ENCODE measurements at regions not wholly inside any gene's neighbourhood (a gene's known extent, or its start where the extent isn't known, plus 50 kb on each side); places are given as distances from the start of the nearest gene placed in this dataset.
"Not testable (repeated sequence)": the region's sequence is repeated elsewhere in the genome, so short reads cannot be mapped to it uniquely, and the experiment has no call there.

DNA sequence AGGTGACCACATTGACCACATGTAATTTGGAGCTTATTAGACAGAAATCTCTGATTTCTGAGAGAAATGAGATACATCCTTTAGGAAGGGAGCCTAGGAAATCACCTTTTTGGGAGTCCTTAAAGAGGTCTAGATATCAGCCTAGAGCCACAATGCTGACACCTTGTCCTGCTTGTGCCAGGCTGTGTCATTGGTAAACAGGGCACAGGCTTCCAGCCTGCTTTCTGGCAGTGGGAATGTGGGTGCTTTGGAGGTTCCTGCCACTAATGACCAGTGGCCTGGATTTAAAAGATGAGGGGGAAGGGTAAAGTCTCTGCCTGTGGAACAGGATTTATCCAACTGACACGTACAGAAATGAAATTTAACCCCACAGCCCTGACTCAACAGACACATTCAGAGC is 169.8 kb upstream of the KBTBD8 start:
- Mint-ChIP-seq H3K36me3 (ENCODE audit: low read depth) (no peaks in the 10 kb centered on the region), H3K27ac (no peak overlapping the region), H3K27me3 (no peaks in the 10 kb centered on the region), H3K4me1 (no peaks in the 10 kb centered on the region), H3K9me3 (no peaks in the 10 kb centered on the region), H3K4me3 (no peak overlapping the region)
- ATAC-seq (no peak), DNase-seq (no peak)

- DNase-seq (no peak), ATAC-seq (no peak)
- Mint-ChIP-seq H3K27me3 (no peaks in the 10 kb centered on the region), H3K27ac (no peak overlapping the region), H3K4me1 (no peaks in the 10 kb centered on the region), H3K4me3 (no peak overlapping the region), H3K36me3 (ENCODE audit: low read depth) (no peaks in the 10 kb centered on the region), H3K9me3 (no peaks in the 10 kb centered on the region)
Measured at GRCh38 chr3:66830301-66830700, 167.8 kb upstream of the KBTBD8 start.

DNA sequence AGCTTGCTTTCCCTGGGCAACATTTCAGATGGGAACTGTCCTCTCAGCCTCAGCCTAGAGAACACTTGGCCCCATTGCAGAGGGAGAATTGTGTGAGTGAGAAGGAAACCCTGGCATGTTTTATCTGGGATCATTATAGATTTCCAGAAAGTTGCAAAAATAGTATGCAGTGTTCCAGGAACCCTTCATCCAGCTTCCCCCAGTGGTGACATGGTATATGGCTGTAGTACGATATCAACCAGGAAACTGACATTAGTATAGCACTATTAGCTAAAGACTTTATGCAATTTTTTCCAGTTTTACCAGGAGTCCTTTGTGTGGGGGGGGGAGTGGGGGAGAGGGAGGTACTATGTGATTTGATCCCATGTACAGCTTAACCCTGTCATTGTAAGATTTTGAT is 166.2 kb upstream of the KBTBD8 start:
- ATAC-seq: no peak
- H3K4me1 Mint-ChIP-seq: no peaks in the 10 kb centered on the region
- DNase-seq: no peak
- no peak overlapping the region for H3K4me3 Mint-ChIP-seq
- no peaks in the 10 kb centered on the region for H3K9me3 Mint-ChIP-seq
- H3K36me3 Mint-ChIP-seq (ENCODE audit: low read depth): no peaks in the 10 kb centered on the region
- H3K27ac Mint-ChIP-seq: no peak overlapping the region
- H3K27me3 Mint-ChIP-seq: no peaks in the 10 kb centered on the region

GRCh38 chr3:66836363-66837152 is 161.5 kb upstream of the KBTBD8 start:
- no peak for DNase-seq
- Mint-ChIP-seq H3K4me3 (no peak overlapping the region), H3K27me3 (no peaks in the 10 kb centered on the region), H3K27ac (no peak overlapping the region), H3K9me3 (no peaks in the 10 kb centered on the region), H3K36me3 (ENCODE audit: low read depth) (no peaks in the 10 kb centered on the region), H3K4me1 (no peaks in the 10 kb centered on the region)
- ATAC-seq: no peak

- no peak for DNase-seq
- Mint-ChIP-seq H3K36me3 (ENCODE audit: low read depth) (no peaks in the 10 kb centered on the region), H3K4me3 (no peak overlapping the region), H3K27me3 (no peaks in the 10 kb centered on the region), H3K27ac (no peak overlapping the region), H3K4me1 (no peaks in the 10 kb centered on the region), H3K9me3 (no peaks in the 10 kb centered on the region)
- no peak for ATAC-seq
Measured at GRCh38 chr3:66838704-66839103, 159.4 kb upstream of the KBTBD8 start.

- H3K4me1 Mint-ChIP-seq: no peaks in the 10 kb centered on the region
- no peak for ATAC-seq
- H3K27ac Mint-ChIP-seq: no peak overlapping the region
- H3K27me3 Mint-ChIP-seq: no peaks in the 10 kb centered on the region
- no peak for DNase-seq
- H3K9me3 Mint-ChIP-seq: no peaks in the 10 kb centered on the region
- no peak overlapping the region for H3K4me3 Mint-ChIP-seq
- H3K36me3 Mint-ChIP-seq (ENCODE audit: low read depth): no peaks in the 10 kb centered on the region
Measured at GRCh38 chr3:66839508-66839907, 158.6 kb upstream of the KBTBD8 start.

DNA sequence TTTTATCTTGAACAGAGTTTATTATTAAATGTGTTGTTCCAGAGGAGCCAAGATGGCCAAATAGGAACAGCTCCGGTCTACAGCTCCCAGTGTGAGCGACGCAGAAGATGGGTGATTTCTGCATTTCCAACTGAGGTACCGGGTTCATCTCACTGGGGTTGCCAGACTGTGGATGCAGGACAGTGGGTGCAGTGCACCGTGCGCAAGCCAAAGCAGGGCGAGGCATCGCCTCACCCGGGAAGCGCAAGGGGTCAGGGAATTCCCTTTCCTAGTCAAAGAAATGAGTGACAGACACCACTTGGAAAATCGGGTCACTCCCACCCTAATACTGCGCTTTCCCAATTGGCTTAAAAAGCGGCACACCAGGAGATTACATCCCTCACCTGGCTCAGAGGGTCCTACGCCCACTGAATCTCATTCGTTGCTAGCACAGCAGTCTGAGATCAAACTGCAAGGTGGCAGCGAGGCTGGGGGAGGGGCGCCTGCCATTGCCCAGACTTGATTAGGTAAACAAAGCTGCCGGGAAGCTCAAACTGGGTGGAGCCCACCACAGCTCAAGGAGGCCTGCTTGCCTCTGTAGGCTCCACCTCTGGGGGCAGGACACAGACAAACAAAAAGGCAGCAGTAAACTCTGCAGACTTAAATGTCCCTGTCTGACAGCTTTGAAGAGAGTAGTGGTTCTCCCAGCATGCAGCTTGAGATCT is 155.2 kb upstream of the KBTBD8 start:
- DNase-seq; ATAC-seq; H3K27ac Mint-ChIP-seq; H3K4me3 Mint-ChIP-seq; H3K4me1 Mint-ChIP-seq; H3K9me3 Mint-ChIP-seq; H3K36me3 Mint-ChIP-seq (ENCODE audit: low read depth); H3K27me3 Mint-ChIP-seq: not testable (repeated sequence)

DNA sequence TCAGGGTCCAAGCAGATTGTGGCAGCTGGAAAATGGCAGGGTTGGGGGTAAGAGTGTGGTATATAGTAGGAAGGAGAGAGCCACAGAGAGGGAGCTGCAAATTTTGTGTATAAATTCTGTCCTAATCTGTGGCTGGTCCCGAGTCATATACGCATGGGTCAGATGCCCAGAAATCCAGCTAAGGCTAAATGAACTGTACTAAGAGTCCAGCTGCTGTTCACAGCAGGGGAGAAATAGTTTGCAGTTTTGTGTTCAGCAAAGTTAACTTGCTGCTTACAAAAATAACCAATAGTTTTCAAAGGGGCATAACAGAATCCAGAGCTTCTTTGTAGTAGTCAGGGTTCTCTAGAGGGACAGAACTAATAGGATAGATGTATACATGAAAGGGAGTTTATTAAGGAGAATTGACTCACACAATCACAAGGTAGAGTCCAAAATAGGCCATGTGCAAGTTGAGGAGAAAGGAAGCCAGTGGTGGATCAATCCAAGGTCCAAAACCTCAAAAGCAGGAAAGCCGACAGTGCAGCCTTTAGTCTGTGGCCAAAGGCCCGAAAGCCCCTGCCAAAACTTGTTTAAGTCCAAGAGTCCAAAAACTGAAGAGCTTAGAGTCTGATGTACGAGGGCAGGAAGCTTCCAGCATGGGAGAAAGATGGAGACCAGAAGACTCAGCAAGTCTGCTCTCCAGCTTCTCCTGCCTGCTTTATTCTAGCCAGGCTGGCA is 146.1 kb upstream of the KBTBD8 start:
- Mint-ChIP-seq H3K36me3 (ENCODE audit: low read depth) (no peaks in the 10 kb centered on the region), H3K4me1 (no peaks in the 10 kb centered on the region), H3K27ac (no peak overlapping the region), H3K9me3 (no peaks in the 10 kb centered on the region), H3K4me3 (no peak overlapping the region), H3K27me3 (peaks cover 6% of the 10 kb centered on the region)
- no peak for DNase-seq
- ATAC-seq: no peak

DNA sequence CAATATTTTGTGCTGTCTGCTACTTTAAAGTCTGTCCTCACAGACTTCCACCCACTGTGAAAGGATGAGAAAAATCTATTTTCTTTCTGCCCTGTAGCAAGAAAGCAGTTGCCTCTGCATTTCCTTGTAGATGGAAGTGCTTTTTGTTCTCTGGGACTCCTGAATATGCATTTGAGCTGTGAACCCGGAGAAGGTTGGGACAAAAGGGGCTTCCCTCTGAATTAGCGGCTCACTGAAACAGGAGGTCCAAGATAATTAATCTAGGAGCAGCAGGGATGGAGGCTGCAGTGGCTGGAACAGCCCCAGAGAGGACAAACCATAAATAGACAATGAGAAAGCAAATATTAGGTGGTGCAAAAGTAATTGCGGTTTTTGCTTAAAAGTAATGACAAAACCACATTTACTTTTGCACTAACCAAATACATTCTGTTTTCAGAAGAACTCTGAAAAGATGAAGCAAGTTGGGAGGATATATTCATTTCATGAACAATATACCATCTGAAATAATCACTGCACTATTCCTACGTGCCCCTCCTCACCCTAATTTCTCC is 143.4 kb upstream of the KBTBD8 start:
- Mint-ChIP-seq H3K27ac (no peak overlapping the region), H3K36me3 (ENCODE audit: low read depth) (no peaks in the 10 kb centered on the region), H3K4me3 (no peak overlapping the region), H3K4me1 (no peaks in the 10 kb centered on the region), H3K9me3 (no peaks in the 10 kb centered on the region), H3K27me3 (peaks cover 6% of the 10 kb centered on the region)
- no peak for ATAC-seq
- DNase-seq: no peak

- DNase-seq: no peak
- Mint-ChIP-seq H3K4me3 (no peak overlapping the region), H3K27ac (no peak overlapping the region), H3K4me1 (no peaks in the 10 kb centered on the region), H3K27me3 (peaks cover 6% of the 10 kb centered on the region), H3K9me3 (no peaks in the 10 kb centered on the region), H3K36me3 (ENCODE audit: low read depth) (no peaks in the 10 kb centered on the region)
- ATAC-seq: no peak
Measured at GRCh38 chr3:66856533-66856932, 141.6 kb upstream of the KBTBD8 start.

- Mint-ChIP-seq H3K4me1 (no peaks in the 10 kb centered on the region), H3K36me3 (ENCODE audit: low read depth) (no peaks in the 10 kb centered on the region), H3K27ac (no peak overlapping the region), H3K27me3 (peaks cover 2% of the 10 kb centered on the region), H3K4me3 (no peak overlapping the region), H3K9me3 (no peaks in the 10 kb centered on the region)
- DNase-seq: no peak
- ATAC-seq: no peak
Measured at GRCh38 chr3:66858656-66859381, 139.3 kb upstream of the KBTBD8 start.

DNA sequence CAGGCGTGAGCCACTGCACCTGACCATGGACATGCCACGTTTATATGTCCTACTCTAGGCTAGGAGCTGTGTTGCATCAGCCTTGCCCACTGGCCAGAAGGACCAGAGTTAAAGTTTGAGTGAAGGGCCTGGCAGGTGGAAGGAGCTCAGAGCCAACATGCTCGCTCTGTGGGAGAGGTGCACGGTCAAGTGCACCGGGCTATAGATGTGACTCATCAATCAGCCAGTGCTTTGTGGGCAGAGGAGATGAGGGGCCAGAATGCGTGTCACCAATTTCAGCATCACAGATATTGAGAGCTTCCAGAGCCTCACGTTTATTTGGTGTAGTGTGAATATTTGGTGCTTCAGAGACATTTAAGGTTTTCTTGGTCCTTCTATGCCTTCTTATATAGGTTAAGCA is 137.3 kb upstream of the KBTBD8 start:
- ATAC-seq: no peak
- no peaks in the 10 kb centered on the region for H3K9me3 Mint-ChIP-seq
- no peak overlapping the region for H3K27ac Mint-ChIP-seq
- DNase-seq: no peak
- peaks cover 2% of the 10 kb centered on the region for H3K27me3 Mint-ChIP-seq
- H3K4me1 Mint-ChIP-seq: no peaks in the 10 kb centered on the region
- H3K4me3 Mint-ChIP-seq: no peak overlapping the region
- H3K36me3 Mint-ChIP-seq (ENCODE audit: low read depth): no peaks in the 10 kb centered on the region

DNA sequence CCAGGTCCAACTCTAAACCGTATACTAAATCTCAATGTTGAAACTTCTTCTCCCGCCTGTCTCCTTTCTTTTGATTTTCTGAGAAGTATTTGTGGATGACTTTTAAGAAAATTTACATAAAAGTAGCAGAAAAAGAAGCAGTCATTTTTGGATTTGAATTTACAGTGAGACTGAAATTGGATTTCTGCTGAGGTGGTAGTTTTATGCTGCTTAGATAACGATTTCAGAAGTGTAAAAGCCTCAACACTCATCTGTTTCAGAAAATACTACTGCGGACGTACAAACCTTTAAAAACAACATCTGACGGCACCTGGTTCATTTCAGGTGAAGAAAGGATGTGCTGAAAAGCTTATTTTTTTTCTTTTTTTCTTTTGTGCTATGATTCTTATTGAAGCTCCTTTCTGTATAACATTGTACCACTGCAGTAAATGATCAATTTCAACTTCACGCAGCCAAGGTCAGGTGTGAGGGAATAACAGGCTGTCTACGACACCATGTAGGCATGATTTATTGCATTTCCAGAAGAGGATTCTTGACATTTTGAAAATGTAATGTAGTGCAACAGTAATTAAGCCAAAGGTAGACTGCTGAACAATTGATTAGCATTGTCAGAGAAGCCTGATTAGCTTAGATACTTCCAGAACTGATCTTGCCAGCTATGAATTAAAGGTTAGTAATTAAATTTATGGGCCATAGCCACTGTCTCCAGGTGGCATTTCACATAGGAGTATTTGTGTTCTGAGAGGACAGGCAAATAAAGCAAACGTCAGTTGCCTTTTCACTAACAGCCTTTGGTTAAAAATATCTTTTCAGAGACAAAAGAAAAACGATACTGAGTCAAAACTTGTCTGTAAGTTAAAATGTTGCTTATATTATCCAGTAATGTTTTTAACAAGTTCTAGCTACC is 134.6 kb upstream of the KBTBD8 start:
- H3K4me3 Mint-ChIP-seq: no peak overlapping the region
- H3K4me1 Mint-ChIP-seq: no peaks in the 10 kb centered on the region
- no peaks in the 10 kb centered on the region for H3K27me3 Mint-ChIP-seq
- DNase-seq (no peak), ATAC-seq (no peak)
- no peak overlapping the region for H3K27ac Mint-ChIP-seq
- no peaks in the 10 kb centered on the region for H3K36me3 Mint-ChIP-seq (ENCODE audit: low read depth)
- no peaks in the 10 kb centered on the region for H3K9me3 Mint-ChIP-seq
